ENCODE measurements at regions not wholly inside any gene's neighbourhood (a gene's known extent, or its start where the extent isn't known, plus 50 kb on each side); places are given as distances from the start of the nearest gene placed in this dataset.

DNA sequence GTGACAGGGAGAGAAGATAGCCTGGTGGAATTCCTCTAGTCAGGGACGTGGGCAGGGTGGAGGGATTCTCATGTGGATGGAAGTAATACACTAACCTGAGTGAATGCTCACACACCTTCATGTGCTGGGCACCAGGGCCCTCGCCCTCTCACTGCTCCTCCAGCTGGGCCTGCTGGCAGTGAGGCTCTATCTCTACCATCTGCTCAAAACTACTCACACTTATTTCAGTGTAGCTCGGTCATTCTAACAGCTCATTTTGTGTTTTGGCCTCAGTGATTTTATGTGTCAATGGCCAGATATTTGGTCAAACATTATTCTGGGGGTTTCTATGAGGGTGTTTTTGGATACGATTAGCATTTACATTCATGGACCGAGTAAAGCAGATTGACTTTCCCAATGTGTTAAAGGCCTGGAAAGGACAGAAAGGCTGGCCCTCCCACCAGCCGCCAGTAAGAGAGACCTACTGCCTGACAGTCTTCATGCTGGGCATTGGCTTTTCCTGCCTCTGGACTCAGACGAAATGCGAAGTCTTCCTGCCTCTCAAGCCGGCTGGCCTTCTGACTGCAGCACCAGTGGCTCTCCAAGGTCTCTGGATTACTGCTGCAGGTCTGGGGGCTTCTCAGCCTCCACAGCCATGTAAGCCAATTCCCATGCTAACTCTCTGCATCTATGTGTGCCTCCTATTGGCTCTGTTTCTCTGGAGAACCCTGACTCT is 335.4 kb downstream of the CXCL12 start:
- TF ChIP-seq POLR2AphosphoS5 (IDR thresholded peaks at IDR 0.05; ENCODE audit: low read depth, low read length) (no peak), PHF8 (conservative IDR thresholded peaks at IDR 0.05; ENCODE audit: low read depth, low read length) (no peak), POLR2A (IDR thresholded peaks at IDR 0.05; ENCODE audit: control extremely low read depth in 1 of 2, low read depth in 2 of 2, low read length in 2 of 2) (no peak), CEBPB (IDR thresholded peaks at IDR 0.05; ENCODE audit: low read depth, low read length) (no peak), GABPA (IDR thresholded peaks at IDR 0.05; ENCODE audit: borderline replicate concordance, insufficient read depth, low read length) (no peak), NRF1 (IDR thresholded peaks at IDR 0.05; ENCODE audit: low read depth, low read length) (no peak), SP2 (IDR thresholded peaks at IDR 0.05; ENCODE audit: low read length) (no peak)
- TF ChIP-seq, protein P1, sequence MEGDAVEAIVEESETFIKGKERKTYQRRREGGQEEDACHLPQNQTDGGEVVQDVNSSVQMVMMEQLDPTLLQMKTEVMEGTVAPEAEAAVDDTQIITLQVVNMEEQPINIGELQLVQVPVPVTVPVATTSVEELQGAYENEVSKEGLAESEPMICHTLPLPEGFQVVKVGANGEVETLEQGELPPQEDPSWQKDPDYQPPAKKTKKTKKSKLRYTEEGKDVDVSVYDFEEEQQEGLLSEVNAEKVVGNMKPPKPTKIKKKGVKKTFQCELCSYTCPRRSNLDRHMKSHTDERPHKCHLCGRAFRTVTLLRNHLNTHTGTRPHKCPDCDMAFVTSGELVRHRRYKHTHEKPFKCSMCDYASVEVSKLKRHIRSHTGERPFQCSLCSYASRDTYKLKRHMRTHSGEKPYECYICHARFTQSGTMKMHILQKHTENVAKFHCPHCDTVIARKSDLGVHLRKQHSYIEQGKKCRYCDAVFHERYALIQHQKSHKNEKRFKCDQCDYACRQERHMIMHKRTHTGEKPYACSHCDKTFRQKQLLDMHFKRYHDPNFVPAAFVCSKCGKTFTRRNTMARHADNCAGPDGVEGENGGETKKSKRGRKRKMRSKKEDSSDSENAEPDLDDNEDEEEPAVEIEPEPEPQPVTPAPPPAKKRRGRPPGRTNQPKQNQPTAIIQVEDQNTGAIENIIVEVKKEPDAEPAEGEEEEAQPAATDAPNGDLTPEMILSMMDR (IDR thresholded peaks at IDR 0.05; ENCODE audit: control extremely low read depth in 1 of 3, insufficient read depth in 1 of 3, low read depth in 1 of 3, low read length in 3 of 3): no peak

Measured in H1 (cell line).